ENCODE measurements at regions not wholly inside any gene's neighbourhood (a gene's known extent, or its start where the extent isn't known, plus 50 kb on each side); places are given as distances from the start of the nearest gene placed in this dataset.

DNA sequence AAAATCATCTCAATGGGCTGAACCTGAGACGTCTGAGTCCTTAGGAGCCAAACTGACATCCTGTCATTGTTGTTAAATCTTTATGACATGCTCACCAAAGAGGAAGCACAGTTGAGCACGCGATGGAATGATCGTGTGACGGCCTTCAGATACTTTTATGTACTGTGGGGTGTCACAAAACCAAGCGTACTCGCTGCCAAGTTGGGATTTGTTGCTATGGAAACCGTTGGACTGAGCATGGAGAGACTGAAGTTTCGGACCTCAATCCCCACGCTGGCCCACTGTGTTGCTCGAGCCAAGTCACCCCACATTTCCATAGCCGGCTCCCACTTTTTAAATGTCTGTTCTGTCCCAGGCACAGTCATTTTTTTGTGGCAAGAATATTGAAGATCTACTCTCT is 222.8 kb upstream of the SDK2 start:
- ChIA-PET CTCF (no interaction called here), POLR2A (no interaction called here)
- Mint-ChIP-seq H3K4me3 (no peak overlapping the region), H3K27me3 (no peaks in the 10 kb centered on the region), H3K9me3 (no peaks in the 10 kb centered on the region), H3K4me1 (no peaks in the 10 kb centered on the region), H3K36me3 (ENCODE audit: low read depth) (no peaks in the 10 kb centered on the region), H3K27ac (no peak overlapping the region)
- no peak for DNase-seq

DNA sequence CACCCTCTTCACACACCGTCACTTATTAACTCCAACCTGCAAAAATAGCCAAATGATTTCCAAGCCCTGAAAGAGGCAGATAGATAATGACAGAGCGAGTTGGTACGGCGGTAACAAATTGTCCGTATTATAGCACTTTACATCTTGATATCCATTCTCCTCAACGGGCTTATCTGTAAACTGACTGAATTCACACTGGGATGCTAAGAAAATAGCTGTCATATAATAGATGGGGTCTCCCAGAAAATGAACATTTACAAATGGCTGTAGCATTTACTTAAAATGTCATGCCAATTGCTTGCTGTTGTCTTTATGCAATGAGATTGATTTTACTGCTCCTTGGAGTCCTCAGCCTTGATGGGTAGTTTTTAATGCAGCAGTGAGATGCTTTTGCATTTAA is 225.8 kb upstream of the SDK2 start:
- Mint-ChIP-seq H3K9me3 (no peaks in the 10 kb centered on the region), H3K27ac (no peak overlapping the region), H3K36me3 (ENCODE audit: low read depth) (no peaks in the 10 kb centered on the region), H3K4me1 (no peaks in the 10 kb centered on the region), H3K27me3 (no peaks in the 10 kb centered on the region), H3K4me3 (no peak overlapping the region)
- DNase-seq: no peak
- CTCF ChIA-PET: no interaction called here
- POLR2A ChIA-PET: no interaction called here

DNA sequence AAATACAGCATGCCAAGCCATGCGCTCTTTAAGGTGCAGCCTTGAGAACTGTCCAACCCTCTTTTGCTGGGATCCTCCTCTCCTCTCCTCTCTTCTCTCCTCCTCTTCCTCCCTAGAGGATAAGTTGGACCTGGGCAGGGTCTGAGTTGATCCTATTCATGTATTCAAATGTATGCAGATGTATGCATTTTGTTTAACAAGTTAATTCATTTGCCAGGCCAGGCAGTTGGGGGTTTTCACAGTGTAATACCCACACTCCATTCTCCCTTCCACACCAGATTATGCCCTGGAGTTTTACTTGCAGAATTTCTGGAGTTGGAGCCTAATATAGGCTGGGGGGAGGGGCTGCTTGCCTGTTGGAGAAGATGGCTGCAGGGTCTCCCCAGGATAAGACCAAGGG is 226.2 kb upstream of the SDK2 start:
- H3K27ac Mint-ChIP-seq: no peak overlapping the region
- no peaks in the 10 kb centered on the region for H3K4me1 Mint-ChIP-seq
- no peaks in the 10 kb centered on the region for H3K27me3 Mint-ChIP-seq
- no peak for DNase-seq
- POLR2A ChIA-PET: no interaction called here
- CTCF ChIA-PET: no interaction called here
- no peaks in the 10 kb centered on the region for H3K36me3 Mint-ChIP-seq (ENCODE audit: low read depth)
- H3K9me3 Mint-ChIP-seq: no peaks in the 10 kb centered on the region
- no peak overlapping the region for H3K4me3 Mint-ChIP-seq

DNA sequence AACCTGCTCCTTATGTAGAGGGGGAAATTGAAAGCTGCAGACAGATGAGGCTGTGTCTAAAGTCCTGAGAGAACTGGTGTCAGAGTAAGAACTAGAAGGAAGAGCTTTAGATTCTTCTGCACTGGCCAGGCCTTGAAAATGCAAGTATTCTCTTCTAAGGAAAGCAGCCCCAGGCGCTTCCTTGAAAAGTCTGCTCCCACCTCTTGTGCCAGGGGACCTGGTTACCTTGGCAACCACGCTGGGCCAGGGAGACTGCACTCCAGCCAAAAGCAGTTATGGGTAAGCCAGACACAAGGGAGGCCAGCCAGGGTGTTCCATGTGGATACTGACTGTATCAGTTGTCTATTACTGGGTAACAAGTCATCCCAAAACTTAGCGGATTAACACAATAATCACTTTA is 228.6 kb upstream of the SDK2 start:
- H3K27me3 Mint-ChIP-seq: no peaks in the 10 kb centered on the region
- H3K36me3 Mint-ChIP-seq (ENCODE audit: low read depth): no peaks in the 10 kb centered on the region
- ChIA-PET POLR2A (no interaction called here), CTCF (interaction anchor here (0.7 kb wide), 1 partner anchor 524 kb away, joined by 3 read pairs; no protein-coding TSS in a partner anchor)
- H3K4me3 Mint-ChIP-seq: no peak overlapping the region
- H3K27ac Mint-ChIP-seq: no peak overlapping the region
- DNase-seq: no peak
- no peaks in the 10 kb centered on the region for H3K4me1 Mint-ChIP-seq
- H3K9me3 Mint-ChIP-seq: no peaks in the 10 kb centered on the region

DNA sequence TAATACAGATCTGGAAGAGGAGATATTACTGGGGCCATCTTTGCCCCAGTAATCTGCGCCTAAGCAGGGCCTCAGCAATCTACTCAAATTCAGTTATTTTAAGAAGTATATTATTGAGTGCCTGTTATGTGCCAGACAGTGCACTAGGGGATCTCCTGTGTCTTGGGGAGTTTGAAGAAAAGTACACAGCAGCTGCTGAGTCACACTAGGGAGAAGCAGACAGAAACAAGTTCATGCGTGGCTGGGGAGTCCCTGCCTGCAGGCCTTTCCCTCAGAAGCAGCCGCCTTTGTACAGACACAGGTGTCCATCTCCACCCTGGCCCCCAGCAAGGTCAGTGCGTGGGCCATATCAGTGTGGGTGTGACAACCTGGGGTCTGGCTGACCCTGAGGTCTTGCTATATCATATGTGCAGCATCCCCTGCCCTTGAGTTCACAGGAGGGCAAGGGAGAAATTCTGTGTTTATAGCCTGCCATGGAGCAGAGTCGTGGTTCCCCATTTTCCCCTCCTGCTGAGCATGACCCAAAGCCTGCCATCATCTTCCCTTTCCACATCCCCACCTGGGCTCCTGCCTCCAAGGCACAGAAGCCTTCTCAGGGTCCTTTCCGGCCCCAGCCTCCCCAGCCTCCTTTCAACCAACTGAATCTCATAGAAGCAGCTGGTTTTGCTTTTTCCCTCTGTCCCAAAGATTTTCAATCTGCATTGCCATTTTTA is 229.9 kb upstream of the SDK2 start:
- ChIA-PET CTCF (no interaction called here), POLR2A (no interaction called here)
- no peaks in the 10 kb centered on the region for H3K4me1 Mint-ChIP-seq

DNA sequence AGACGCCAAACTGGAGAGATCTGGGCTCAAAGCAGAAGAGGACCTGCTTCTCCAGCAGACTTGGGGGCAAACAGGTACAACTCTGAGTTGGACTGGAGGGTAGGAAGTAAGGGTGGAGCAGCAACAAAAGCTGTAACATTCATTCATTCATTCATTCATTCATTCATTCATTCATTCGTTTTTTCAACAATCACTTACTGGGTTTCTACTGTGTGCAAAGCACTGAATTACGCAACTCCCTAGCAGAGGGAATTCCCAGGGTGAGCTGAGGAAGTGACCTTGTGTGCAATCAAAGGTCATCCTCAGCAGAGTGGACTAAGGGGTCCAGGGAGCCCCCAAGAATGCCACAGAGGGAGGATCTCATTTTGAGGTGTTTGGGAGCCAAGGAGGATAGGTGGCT is 231.1 kb upstream of the SDK2 start:
- no peaks in the 10 kb centered on the region for H3K9me3 Mint-ChIP-seq
- no peak for DNase-seq
- H3K36me3 Mint-ChIP-seq (ENCODE audit: low read depth): no peaks in the 10 kb centered on the region
- H3K27ac Mint-ChIP-seq: no peak overlapping the region
- CTCF ChIA-PET: no interaction called here
- no peaks in the 10 kb centered on the region for H3K4me1 Mint-ChIP-seq
- no peaks in the 10 kb centered on the region for H3K27me3 Mint-ChIP-seq
- no peak overlapping the region for H3K4me3 Mint-ChIP-seq
- POLR2A ChIA-PET: no interaction called here

More for the DNA sequence above, 229.9 kb upstream of the SDK2 start:
- Mint-ChIP-seq H3K27me3 (no peaks in the 10 kb centered on the region), H3K36me3 (ENCODE audit: low read depth) (no peaks in the 10 kb centered on the region), H3K9me3 (no peaks in the 10 kb centered on the region), H3K4me3 (no peak overlapping the region), H3K27ac (no peak overlapping the region)
- DNase-seq: no peak

DNA sequence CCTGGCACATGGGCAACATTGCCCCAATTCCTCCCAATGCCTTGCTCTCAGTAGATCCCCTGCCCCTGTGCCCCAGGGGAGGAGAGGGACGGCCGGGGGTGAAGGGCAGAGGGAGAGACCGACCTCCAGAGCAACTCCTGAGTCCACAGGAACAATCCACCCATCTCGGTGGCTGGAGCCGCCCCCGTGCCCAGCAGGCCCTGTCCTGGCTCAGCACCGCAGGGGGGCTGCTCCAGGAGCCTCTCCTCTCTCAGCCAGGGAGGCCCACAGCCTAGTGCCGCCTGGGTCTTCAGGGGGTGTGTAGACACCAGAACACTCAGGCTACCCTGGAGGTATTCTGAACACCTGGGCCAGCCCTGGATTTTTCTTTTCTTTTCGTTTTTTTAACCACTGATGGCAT is 233.7 kb upstream of the SDK2 start:
- Mint-ChIP-seq H3K27me3 (no peaks in the 10 kb centered on the region), H3K9me3 (no peaks in the 10 kb centered on the region), H3K36me3 (ENCODE audit: low read depth) (no peaks in the 10 kb centered on the region), H3K4me1 (no peaks in the 10 kb centered on the region), H3K4me3 (no peak overlapping the region), H3K27ac (no peak overlapping the region)
- POLR2A ChIA-PET: no interaction called here
- CTCF ChIA-PET: no interaction called here
- no peak for DNase-seq

DNA sequence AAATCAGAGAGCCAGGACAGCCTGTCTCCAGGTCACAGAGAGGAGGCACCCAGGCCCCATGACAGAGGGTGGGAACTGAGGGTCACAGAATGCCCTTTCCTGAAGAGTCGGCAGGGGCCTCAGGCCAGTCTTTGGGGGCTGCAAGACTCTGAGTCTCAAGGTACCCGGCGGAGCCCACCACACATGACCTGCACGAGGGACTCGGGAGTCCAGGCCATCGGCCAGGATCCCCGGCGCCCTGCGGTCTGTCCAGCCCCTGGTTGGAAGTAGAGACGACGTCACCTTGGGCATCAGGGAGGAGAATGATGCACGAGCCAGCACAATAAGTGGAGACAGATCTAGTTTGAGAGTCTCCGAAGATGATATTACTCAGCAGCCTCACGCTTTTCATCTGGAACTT is 234.7 kb upstream of the SDK2 start:
- no peak overlapping the region for H3K27ac Mint-ChIP-seq
- no peaks in the 10 kb centered on the region for H3K36me3 Mint-ChIP-seq (ENCODE audit: low read depth)
- DNase-seq: no peak
- H3K4me1 Mint-ChIP-seq: no peaks in the 10 kb centered on the region
- H3K4me3 Mint-ChIP-seq: no peak overlapping the region
- no peaks in the 10 kb centered on the region for H3K9me3 Mint-ChIP-seq
- H3K27me3 Mint-ChIP-seq: no peaks in the 10 kb centered on the region
- CTCF ChIA-PET: no interaction called here
- POLR2A ChIA-PET: no interaction called here

DNA sequence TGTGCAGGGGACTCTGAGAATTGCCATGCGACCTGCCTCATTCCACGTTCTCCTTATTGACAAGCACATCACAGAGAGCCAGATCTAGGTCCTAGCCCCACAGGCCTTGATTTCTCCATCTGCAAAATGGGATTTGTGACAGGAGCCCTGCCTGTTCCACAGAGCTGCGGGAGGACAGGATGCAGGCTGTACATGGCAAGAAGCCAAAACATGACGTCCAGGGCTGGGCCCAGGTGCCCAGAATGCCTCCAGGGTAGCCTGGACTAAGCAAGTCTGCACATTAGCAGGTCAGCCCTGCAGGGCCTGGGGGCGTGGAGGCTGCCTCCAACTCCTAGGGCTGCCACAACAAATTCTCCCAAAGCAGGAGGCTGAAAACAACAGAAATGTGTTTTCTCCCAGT is 235.7 kb upstream of the SDK2 start:
- no peaks in the 10 kb centered on the region for H3K36me3 Mint-ChIP-seq (ENCODE audit: low read depth)
- CTCF ChIA-PET: no interaction called here
- no peak overlapping the region for H3K27ac Mint-ChIP-seq
- no peaks in the 10 kb centered on the region for H3K27me3 Mint-ChIP-seq
- no peak overlapping the region for H3K4me3 Mint-ChIP-seq
- H3K9me3 Mint-ChIP-seq: no peaks in the 10 kb centered on the region
- POLR2A ChIA-PET: no interaction called here
- DNase-seq: no peak
- H3K4me1 Mint-ChIP-seq: no peaks in the 10 kb centered on the region

DNA sequence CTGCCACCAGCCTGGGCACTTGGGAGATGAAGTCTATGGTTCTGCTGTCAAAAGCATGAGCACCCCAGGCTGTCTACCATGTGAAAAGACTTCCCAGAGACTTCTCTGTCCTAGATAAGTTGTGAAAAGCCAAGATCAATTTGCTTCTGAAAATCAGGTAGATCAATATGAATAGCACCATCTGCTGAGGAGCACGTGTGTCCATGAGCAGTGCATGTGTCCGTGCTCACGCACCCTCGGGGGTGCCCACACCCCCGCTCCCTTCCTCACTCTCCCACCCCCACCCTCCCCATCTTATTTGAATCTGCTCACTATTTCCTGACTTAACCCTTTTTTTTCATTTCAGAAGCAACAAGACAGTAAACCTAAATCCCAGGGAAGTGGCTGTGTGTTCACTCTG is 238.3 kb upstream of the SDK2 start:
- Mint-ChIP-seq H3K9me3 (no peaks in the 10 kb centered on the region), H3K4me1 (no peaks in the 10 kb centered on the region), H3K27me3 (no peaks in the 10 kb centered on the region), H3K36me3 (ENCODE audit: low read depth) (no peaks in the 10 kb centered on the region), H3K4me3 (no peak overlapping the region), H3K27ac (no peak overlapping the region)
- ChIA-PET CTCF (no interaction called here), POLR2A (no interaction called here)
- no peak for DNase-seq

DNA sequence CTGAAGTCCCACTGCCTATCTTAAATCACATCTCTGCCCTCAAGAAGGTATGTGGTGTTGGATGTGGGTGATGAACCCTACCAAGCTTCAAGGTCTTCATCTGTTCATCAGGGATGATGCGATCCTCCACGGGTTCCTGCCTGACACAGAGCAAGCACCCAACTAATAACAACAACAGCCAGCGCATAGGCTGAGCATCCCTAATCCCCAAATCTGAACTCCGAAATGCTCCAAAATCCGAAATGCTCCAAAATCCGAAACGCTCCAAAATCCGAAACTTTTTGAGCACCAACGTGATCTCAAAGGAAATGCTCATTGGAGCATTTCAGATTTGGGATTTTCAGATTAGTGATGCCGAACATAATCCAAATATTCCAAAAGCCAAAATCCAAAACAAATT is 238.9 kb upstream of the SDK2 start:
- DNase-seq: no peak
- ChIA-PET CTCF (no interaction called here), POLR2A (no interaction called here)
- Mint-ChIP-seq H3K36me3 (ENCODE audit: low read depth) (no peaks in the 10 kb centered on the region), H3K4me3 (no peak overlapping the region), H3K27ac (no peak overlapping the region), H3K9me3 (no peaks in the 10 kb centered on the region), H3K27me3 (no peaks in the 10 kb centered on the region), H3K4me1 (no peaks in the 10 kb centered on the region)

DNA sequence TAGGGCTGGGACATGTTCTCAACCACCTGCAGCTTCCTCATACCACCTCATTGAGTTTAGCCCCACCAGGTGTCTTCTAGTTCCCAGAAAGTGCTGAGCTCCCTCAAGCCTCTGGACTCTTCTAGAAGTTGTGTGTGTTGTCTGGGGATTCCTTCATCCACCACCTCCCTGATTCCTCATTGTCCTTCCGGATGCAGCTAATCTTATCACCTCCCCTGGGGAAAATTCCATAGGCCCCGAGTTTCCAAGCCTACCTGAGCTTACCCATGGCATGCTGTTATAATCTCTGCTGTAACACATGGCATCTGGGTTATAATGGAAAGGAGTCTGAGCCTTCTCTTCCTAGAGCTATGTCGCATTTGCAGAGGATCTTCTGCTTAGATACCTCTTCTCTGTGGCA is 243.5 kb upstream of the SDK2 start:
- no peak overlapping the region for H3K27ac Mint-ChIP-seq
- DNase-seq: no peak
- ChIA-PET POLR2A (no interaction called here), CTCF (no interaction called here)
- H3K27me3 Mint-ChIP-seq: no peaks in the 10 kb centered on the region
- H3K9me3 Mint-ChIP-seq: no peaks in the 10 kb centered on the region
- H3K36me3 Mint-ChIP-seq (ENCODE audit: low read depth): no peaks in the 10 kb centered on the region
- H3K4me3 Mint-ChIP-seq: no peak overlapping the region
- H3K4me1 Mint-ChIP-seq: no peaks in the 10 kb centered on the region

DNA sequence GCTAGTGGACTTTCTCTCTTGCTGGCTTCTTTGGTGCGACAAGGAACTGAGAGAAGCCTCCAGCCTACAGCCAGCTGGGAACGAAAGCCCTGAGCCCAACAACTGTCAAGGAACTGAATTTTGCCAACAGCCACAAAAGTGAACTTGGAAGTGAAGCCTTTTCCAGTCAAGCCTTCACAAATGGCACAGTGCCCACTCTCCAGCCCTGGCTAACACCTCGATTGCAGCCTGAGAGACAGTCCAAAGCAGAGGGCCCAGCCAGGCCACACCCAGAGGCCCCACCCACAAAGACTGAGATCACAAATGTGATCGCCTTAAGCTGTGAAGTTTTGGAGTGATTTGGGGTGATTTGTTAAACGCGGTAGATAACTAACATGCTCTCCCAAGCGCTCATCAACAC is 244.6 kb upstream of the SDK2 start:
- no peak for DNase-seq
- peaks cover 2% of the 10 kb centered on the region for H3K27me3 Mint-ChIP-seq
- H3K36me3 Mint-ChIP-seq (ENCODE audit: low read depth): no peaks in the 10 kb centered on the region
- no peak overlapping the region for H3K4me3 Mint-ChIP-seq
- no peak overlapping the region for H3K27ac Mint-ChIP-seq
- ChIA-PET POLR2A (no interaction called here), CTCF (interaction anchor here (0.6 to 0.8 kb wide), 2 partner anchors 9 to 86 kb away, joined by 3 to 6 read pairs; no protein-coding TSS in a partner anchor)
- no peaks in the 10 kb centered on the region for H3K4me1 Mint-ChIP-seq
- no peaks in the 10 kb centered on the region for H3K9me3 Mint-ChIP-seq

DNA sequence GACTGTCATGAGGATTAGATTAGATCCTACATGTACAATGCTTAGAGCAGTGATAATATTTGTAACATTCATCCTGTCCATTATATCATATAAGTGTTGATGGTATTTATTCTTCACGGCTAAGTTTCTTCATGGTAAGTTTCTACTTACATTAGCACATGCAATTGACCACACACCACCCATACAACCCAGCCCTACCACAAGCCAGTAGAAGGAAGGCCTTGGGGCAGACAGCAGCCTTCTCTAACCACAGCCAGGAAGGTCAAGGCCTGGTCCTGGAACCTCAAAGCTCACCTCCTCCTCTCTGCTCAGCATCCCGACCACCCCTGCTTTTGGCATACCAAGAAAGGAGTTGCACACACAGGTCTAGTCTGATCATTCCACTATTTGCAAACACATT is 245.2 kb upstream of the SDK2 start:
- ChIA-PET POLR2A (no interaction called here), CTCF (interaction anchor here (0.6 kb wide), 1 partner anchor 8 kb away, joined by 6 read pairs; no protein-coding TSS in a partner anchor)
- H3K4me3 Mint-ChIP-seq: no peak overlapping the region
- no peak for DNase-seq
- peaks cover 4% of the 10 kb centered on the region for H3K27me3 Mint-ChIP-seq
- no peaks in the 10 kb centered on the region for H3K36me3 Mint-ChIP-seq (ENCODE audit: low read depth)
- H3K27ac Mint-ChIP-seq: no peak overlapping the region
- H3K9me3 Mint-ChIP-seq: no peaks in the 10 kb centered on the region
- H3K4me1 Mint-ChIP-seq: no peaks in the 10 kb centered on the region
